ENCODE measurements at regions not wholly inside any gene's neighbourhood (a gene's known extent, or its start where the extent isn't known, plus 50 kb on each side); places are given as distances from the start of the nearest gene placed in this dataset.

GRCh38 chr1:164337394-164337793, 221.6 kb upstream of the PBX1 start:
- TF ChIP-seq CTCF (IDR thresholded peaks at IDR 0.05; ENCODE audit: insufficient read depth, low read depth, low read length) (no peak), EZH2 (IDR thresholded peaks at IDR 0.05; ENCODE audit: insufficient read depth, low read length) (no peak)

All from astrocyte (in vitro differentiated cells and primary cell).